PC-9 (cell line): ENCODE measurements at regions not wholly inside any gene's neighbourhood (a gene's known extent, or its start where the extent isn't known, plus 50 kb on each side); places are given as distances from the start of the nearest gene placed in this dataset.

Experiments used
- BruUV-seq: library from RNA; stranded (reverse); fragments of 400-500 nt; replicated peaks from 2 replicates; lab custom pipeline; 2021; lab: Mats Ljungman, UMichigan
- CTCF ChIA-PET: fragments of 300-600 bp; sonication (Branson Sonifier 250); formaldehyde crosslinking; loops from one replicate; lab custom pipeline; 2022; ENCODE audit warnings: antibody characterized with exemption; lab: Charles Lee
- POLR2A ChIA-PET: fragments of 300-600 bp; sonication (Branson Sonifier 250); formaldehyde crosslinking; loops from one replicate; lab custom pipeline; 2022; ENCODE audit warnings: antibody characterized with exemption; ENCODE audit not compliant: unreplicated experiment; lab: Charles Lee
- DNase-seq, 2 experiments: peaks; one replicate each; pipeline versions ENCODE4 v3.0.0 to v3.0.0-alpha.2; 2015 to 2022; ENCODE audit warnings: mixed read lengths in 1 of 2
- H2AFZ ChIP-seq: fragments of 200-600 bp; sonication (generic); 2 replicates; pipeline ENCODE4 v1.8.1; 2017; ENCODE audit warnings: antibody characterized with exemption
- H3F3A ChIP-seq: fragments of 200-600 bp; sonication (generic); 2 replicates; pipeline ENCODE4 v1.8.1; 2017; ENCODE audit warnings: antibody characterized with exemption, mild to moderate bottlenecking, low read depth; ENCODE audit not compliant: insufficient read depth
- H3K27ac ChIP-seq: fragments of 200-600 bp; sonication (generic); 2 replicates; pipeline ENCODE4 v1.6.1; 2016; ENCODE audit warnings: mixed run types
- H3K27me3 ChIP-seq: fragments of 200-600 bp; sonication (generic); 2 replicates; pipeline ENCODE4 v1.6.1; 2016; ENCODE audit warnings: low read depth, mixed run types; ENCODE audit not compliant: insufficient read depth
- H3K36me3 ChIP-seq: fragments of 200-600 bp; sonication (generic); 2 replicates; pipeline ENCODE4 v1.6.1; 2016; ENCODE audit warnings: low read depth, mixed run types
- H3K4me1 ChIP-seq: fragments of 200-600 bp; sonication (generic); replicated peaks from 2 replicates; pipeline ENCODE4 v1.6.1; 2016; ENCODE audit warnings: mixed run types; ENCODE audit not compliant: insufficient read depth
- H3K4me2 ChIP-seq: fragments of 200-600 bp; sonication (generic); 2 replicates; pipeline ENCODE4 v1.6.1; 2017; ENCODE audit warnings: mixed run types
- H3K4me3 ChIP-seq: fragments of 200-600 bp; sonication (generic); 2 replicates; pipeline ENCODE4 v1.6.1; 2016; ENCODE audit warnings: mixed run types
- H3K79me2 ChIP-seq: fragments of 200-600 bp; sonication (generic); 2 replicates; pipeline ENCODE4 v1.6.1; 2017; ENCODE audit warnings: low read depth, mixed run types
- H3K9me2 ChIP-seq: fragments of 200-600 bp; sonication (generic); 2 replicates; pipeline ENCODE4 v1.8.1; 2017; ENCODE audit warnings: mild to moderate bottlenecking; ENCODE audit not compliant: insufficient read depth
- H3K9me3 ChIP-seq: fragments of 200-600 bp; sonication (generic); 2 replicates; pipeline ENCODE4 v1.8.1; 2016; ENCODE audit warnings: low read depth; ENCODE audit not compliant: insufficient read depth
- H4K20me1 ChIP-seq: fragments of 200-600 bp; sonication (generic); 2 replicates; pipeline ENCODE4 v1.8.1; 2017; ENCODE audit not compliant: insufficient read depth
- EZH2 ChIP-seq: fragments of 200-600 bp; sonication (generic); IDR thresholded peaks from 2 replicates; pipeline ENCODE4 v1.8.0; 2017; ENCODE audit warnings: antibody characterized with exemption, low read depth
- intact Hi-C: fragments of 100-400 bp; cut with micrococcal nuclease; formaldehyde crosslinking; loops from one replicate; pipeline ENCODE4 v1.10.0; 2022; ENCODE audit not compliant: unreplicated experiment
- TF ChIP-seq, protein P1 (sequence below): fragments of 200-600 bp; sonication (generic); conservative IDR thresholded peaks from 2 replicates; pipeline ENCODE4 v1.6.1; 2017; ENCODE audit warnings: mixed run types, antibody characterized with exemption, mild to moderate bottlenecking, moderate library complexity

DNA sequence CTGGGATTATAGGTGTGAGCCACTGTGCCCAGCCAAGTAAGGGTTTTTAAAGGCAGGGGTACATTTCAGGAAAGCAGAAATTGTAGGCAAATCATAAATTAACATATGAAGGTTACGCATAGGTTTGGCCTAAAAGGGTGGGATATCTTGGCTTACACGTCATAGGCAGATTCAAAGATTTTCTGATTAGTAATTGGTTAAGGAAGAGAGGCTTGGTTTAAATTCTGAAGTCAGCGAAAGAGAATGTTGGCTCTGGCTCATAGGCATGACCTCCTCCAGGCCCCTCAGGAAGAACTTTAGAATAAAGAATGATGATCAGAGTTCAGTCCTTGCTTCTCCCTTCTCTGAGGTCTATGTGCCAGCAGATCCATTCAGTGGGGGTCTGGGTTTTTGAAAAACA lies 124.8 kb upstream of the RBBP6 start:
- no peaks in the 10 kb centered on the region for H3K79me2 ChIP-seq
- TF ChIP-seq EZH2: no peak
- TF ChIP-seq, protein P1, sequence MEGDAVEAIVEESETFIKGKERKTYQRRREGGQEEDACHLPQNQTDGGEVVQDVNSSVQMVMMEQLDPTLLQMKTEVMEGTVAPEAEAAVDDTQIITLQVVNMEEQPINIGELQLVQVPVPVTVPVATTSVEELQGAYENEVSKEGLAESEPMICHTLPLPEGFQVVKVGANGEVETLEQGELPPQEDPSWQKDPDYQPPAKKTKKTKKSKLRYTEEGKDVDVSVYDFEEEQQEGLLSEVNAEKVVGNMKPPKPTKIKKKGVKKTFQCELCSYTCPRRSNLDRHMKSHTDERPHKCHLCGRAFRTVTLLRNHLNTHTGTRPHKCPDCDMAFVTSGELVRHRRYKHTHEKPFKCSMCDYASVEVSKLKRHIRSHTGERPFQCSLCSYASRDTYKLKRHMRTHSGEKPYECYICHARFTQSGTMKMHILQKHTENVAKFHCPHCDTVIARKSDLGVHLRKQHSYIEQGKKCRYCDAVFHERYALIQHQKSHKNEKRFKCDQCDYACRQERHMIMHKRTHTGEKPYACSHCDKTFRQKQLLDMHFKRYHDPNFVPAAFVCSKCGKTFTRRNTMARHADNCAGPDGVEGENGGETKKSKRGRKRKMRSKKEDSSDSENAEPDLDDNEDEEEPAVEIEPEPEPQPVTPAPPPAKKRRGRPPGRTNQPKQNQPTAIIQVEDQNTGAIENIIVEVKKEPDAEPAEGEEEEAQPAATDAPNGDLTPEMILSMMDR: no peak
- intact Hi-C loops: no loop called here
- peaks cover 77% of the 10 kb centered on the region for H3K27me3 ChIP-seq
- H3F3A ChIP-seq: no peaks in the 10 kb centered on the region
- no peak overlapping the region for H3K4me3 ChIP-seq
- no peaks in the 10 kb centered on the region for H3K36me3 ChIP-seq
- CTCF ChIA-PET: no interaction called here
- no TSS peak for BruUV-seq
- H3K9me3 ChIP-seq: no peaks in the 10 kb centered on the region
- no peak overlapping the region for H3K4me2 ChIP-seq
- no peak overlapping the region for H3K27ac ChIP-seq
- no peaks in the 10 kb centered on the region; the same call in 1 of the 2 replicates for H4K20me1 ChIP-seq
- POLR2A ChIA-PET: no interaction called here
- no peak for DNase-seq
- H2AFZ ChIP-seq: no peak overlapping the region
- H3K9me2 ChIP-seq: no peaks in the 10 kb centered on the region
- no peaks in the 10 kb centered on the region for H3K4me1 ChIP-seq

DNA sequence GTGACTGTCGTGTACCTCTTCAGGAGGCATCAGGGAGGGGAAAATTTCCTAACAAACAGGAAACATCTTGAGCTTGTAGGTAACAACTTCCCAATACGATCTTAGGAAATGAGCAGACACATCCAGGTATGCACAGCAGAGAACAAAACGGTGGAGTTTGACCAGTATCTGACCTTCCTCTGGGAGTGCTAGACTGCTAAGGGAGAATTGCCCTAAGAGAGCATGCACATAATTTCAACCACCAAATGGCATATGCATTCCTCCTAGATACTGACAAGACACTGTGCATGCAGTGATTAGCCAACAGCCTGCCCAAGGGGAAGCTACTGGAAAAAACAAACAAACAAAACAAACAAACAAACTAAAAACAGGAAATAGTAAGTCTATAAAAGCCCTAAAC lies 120.6 kb upstream of the RBBP6 start:
- no peak for TF ChIP-seq EZH2
- TF ChIP-seq, protein P1: no peak

DNA sequence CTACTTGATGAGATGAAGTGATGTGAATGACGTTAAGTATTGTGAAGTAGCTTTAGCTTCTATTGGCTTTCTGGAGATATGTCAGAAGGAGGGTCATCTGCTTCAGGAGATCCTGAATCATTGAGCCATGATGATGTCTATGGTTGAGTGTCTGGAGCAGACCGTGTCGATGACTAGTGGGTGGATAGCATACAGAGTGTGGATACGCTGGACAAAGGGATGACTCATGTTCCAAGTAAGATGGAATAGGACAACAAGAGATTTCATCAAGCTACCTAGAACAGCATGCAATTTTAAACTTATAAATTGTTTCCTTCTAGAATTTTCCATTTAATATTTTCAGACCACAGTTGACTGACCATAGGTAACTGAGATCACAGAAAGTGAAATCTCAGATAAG lies 116.1 kb upstream of the RBBP6 start:
- Histone ChIP-seq H3K27ac (no peak overlapping the region), H2AFZ (no peak overlapping the region), H3K36me3 (no peaks in the 10 kb centered on the region), H3K9me3 (no peaks in the 10 kb centered on the region), H3K4me3 (no peak overlapping the region), H4K20me1 (no peaks in the 10 kb centered on the region; the same call in 1 of the 2 replicates), H3F3A (no peaks in the 10 kb centered on the region), H3K79me2 (no peaks in the 10 kb centered on the region), H3K9me2 (no peaks in the 10 kb centered on the region), H3K4me1 (no peaks in the 10 kb centered on the region), H3K27me3 (peaks cover 39% of the 10 kb centered on the region), H3K4me2 (no peak overlapping the region)
- no peak for DNase-seq
- POLR2A ChIA-PET: no interaction called here
- no peak for TF ChIP-seq EZH2
- TF ChIP-seq, protein P1: no peak
- intact Hi-C loops: no loop called here
- CTCF ChIA-PET: no interaction called here
- BruUV-seq: no TSS peak

More for the DNA sequence above, 120.6 kb upstream of the RBBP6 start:
- Histone ChIP-seq H3K9me3 (no peaks in the 10 kb centered on the region), H3K4me1 (no peaks in the 10 kb centered on the region), H3K9me2 (no peaks in the 10 kb centered on the region), H3K36me3 (no peaks in the 10 kb centered on the region), H2AFZ (no peak overlapping the region), H3K27ac (no peak overlapping the region), H3K4me2 (no peak overlapping the region), H3K79me2 (no peaks in the 10 kb centered on the region), H4K20me1 (no peaks in the 10 kb centered on the region; the same call in 1 of the 2 replicates), H3K27me3 (peaks cover 58% of the 10 kb centered on the region), H3F3A (no peaks in the 10 kb centered on the region), H3K4me3 (no peak overlapping the region)
- ChIA-PET POLR2A (no interaction called here), CTCF (no interaction called here)
- no peak for DNase-seq
- intact Hi-C loops: no loop called here
- no TSS peak for BruUV-seq
